ENCODE measurements at regions not wholly inside any gene's neighbourhood (a gene's known extent, or its start where the extent isn't known, plus 50 kb on each side); places are given as distances from the start of the nearest gene placed in this dataset.
"Not testable (repeated sequence)": the region's sequence is repeated elsewhere in the genome, so short reads cannot be mapped to it uniquely, and the experiment has no call there.

GRCh38 chr6:166846446-166847142 is 109.8 kb downstream of the RNASET2 start:
- TF ChIP-seq ZNF205, HDAC2, CTCF, ZNF878, NFYB (CRISPR knock-in tag; IDR thresholded peaks at IDR 0.05): not testable (repeated sequence)

All from HepG2 (cell line).